Caco-2 (cell line): ENCODE measurements at regions not wholly inside any gene's neighbourhood (a gene's known extent, or its start where the extent isn't known, plus 50 kb on each side); places are given as distances from the start of the nearest gene placed in this dataset.

Source experiments
- BruUV-seq: library from RNA; stranded (reverse); fragments of 400-500 nt; replicated peaks from 2 replicates; lab custom pipeline; 2021; lab: Mats Ljungman, UMichigan
- CTCF ChIA-PET: fragments of 300-600 bp; sonication (Branson Sonifier 250); formaldehyde crosslinking; loops from one replicate; lab custom pipeline; 2022; ENCODE audit warnings: antibody characterized with exemption; lab: Charles Lee
- POLR2A ChIA-PET: fragments of 300-600 bp; sonication (Branson Sonifier 250); formaldehyde crosslinking; loops from one replicate; lab custom pipeline; 2022; ENCODE audit warnings: antibody characterized with exemption; lab: Charles Lee
- DNase-seq, 2 experiments: peaks; one replicate each; pipeline versions ENCODE4 v3.0.0 to v3.0.0-alpha.2; 2020 to 2022
- H3K27me3 ChIP-seq: replicated peaks from 2 replicates; pipeline ENCODE4 v1.6.0; 2011; ENCODE audit warnings: low read length; ENCODE audit not compliant: control insufficient read depth, insufficient read depth
- H3K36me3 ChIP-seq: 2 replicates; pipeline ENCODE4 v1.5.1; 2011; ENCODE audit warnings: low read length; ENCODE audit not compliant: control insufficient read depth, insufficient read depth
- H3K4me1 ChIP-seq: fragments of 250-450 bp; sonication (Bioruptor Pico); 2 replicates; pipeline ENCODE4 v1.5.1; 2020; ENCODE audit warnings: mild to moderate bottlenecking
- H3K4me3 ChIP-seq: 2 replicates; pipeline ENCODE4 v1.5.1; 2011; ENCODE audit warnings: low read depth, mild to moderate bottlenecking, control low read depth, low read length
- H3K9me3 ChIP-seq: fragments of 250-450 bp; sonication (Bioruptor Pico); 2 replicates; pipeline ENCODE4 v1.5.1; 2020; ENCODE audit warnings: mild to moderate bottlenecking, moderate library complexity
- H3K27ac Mint-ChIP-seq: one replicate; pipeline ENCODE4 v1.8.0; 2022; ENCODE audit warnings: mixed read lengths; ENCODE audit not compliant: unreplicated experiment
- H3K27me3 Mint-ChIP-seq: one replicate; pipeline ENCODE4 v1.8.0; 2022; ENCODE audit warnings: mixed read lengths; ENCODE audit not compliant: insufficient read depth, unreplicated experiment
- H3K36me3 Mint-ChIP-seq: one replicate; pipeline ENCODE4 v1.8.0; 2022; ENCODE audit warnings: mild to moderate bottlenecking, mixed read lengths; ENCODE audit not compliant: insufficient read depth, unreplicated experiment
- H3K4me1 Mint-ChIP-seq: one replicate; pipeline ENCODE4 v1.8.0; 2022; ENCODE audit warnings: low read depth, mixed read lengths; ENCODE audit not compliant: unreplicated experiment
- H3K4me3 Mint-ChIP-seq: one replicate; pipeline ENCODE4 v1.8.0; 2022; ENCODE audit warnings: mild to moderate bottlenecking, moderate library complexity, mixed read lengths; ENCODE audit not compliant: unreplicated experiment
- H3K9me3 Mint-ChIP-seq: one replicate; pipeline ENCODE4 v1.8.0; 2022; ENCODE audit warnings: mixed read lengths; ENCODE audit not compliant: unreplicated experiment
- CTCF ChIP-seq, 2 experiments: fragments of 200-600 bp in 1 of 2; IDR thresholded peaks; 1 replicate in 1 of 2; 2 replicates in 1 of 2; pipeline versions ENCODE4 v1.5.1 to v1.8.0; 2011 to 2022; ENCODE audit warnings: antibody characterized with exemption in 1 of 2, control low read depth in 1 of 2, inconsistent platforms in 1 of 2, low read depth in 1 of 2, low read length in 1 of 2, mild to moderate bottlenecking in 1 of 2, moderate library complexity in 1 of 2; ENCODE audit not compliant: insufficient read depth in 1 of 2, severe bottlenecking in 1 of 2, unreplicated experiment in 1 of 2
- intact Hi-C: fragments of 100-400 bp; cut with micrococcal nuclease; formaldehyde crosslinking; loops from one replicate; pipeline ENCODE4 v1.10.0; 2022; ENCODE audit not compliant: unreplicated experiment

- Mint-ChIP-seq H3K27me3 (peaks cover 29% of the 10 kb centered on the region), H3K36me3 (no peaks in the 10 kb centered on the region), H3K9me3 (peaks cover 11% of the 10 kb centered on the region), H3K4me1 (no peaks in the 10 kb centered on the region), H3K27ac (no peak overlapping the region), H3K4me3 (no peak overlapping the region)
- CTCF ChIA-PET = no interaction called here
- Histone ChIP-seq H3K36me3 (no peaks in the 10 kb centered on the region), H3K4me3 (no peak overlapping the region), H3K9me3 (no peaks in the 10 kb centered on the region), H3K4me1 (no peaks in the 10 kb centered on the region), H3K27me3 (peaks cover 1% of the 10 kb centered on the region)
- intact Hi-C loops = no loop called here
- TF ChIP-seq CTCF (IDR thresholded peaks at IDR 0.05; ENCODE audit: insufficient read depth in 1 of 2, low read depth in 1 of 2, low read length in 1 of 2, severe bottlenecking in 1 of 2, unreplicated experiment in 1 of 2) = no peak
- DNase-seq = no peak
- POLR2A ChIA-PET = no interaction called here
- BruUV-seq = no TSS peak
These were observed 50.2 kb upstream of the PLET1 start for GRCh38 chr11:112310848-112311247.

- Mint-ChIP-seq H3K27ac (no peak overlapping the region), H3K4me1 (no peaks in the 10 kb centered on the region), H3K9me3 (no peaks in the 10 kb centered on the region), H3K36me3 (no peaks in the 10 kb centered on the region), H3K27me3 (peaks cover 23% of the 10 kb centered on the region), H3K4me3 (no peak overlapping the region)
- Histone ChIP-seq H3K36me3 (no peaks in the 10 kb centered on the region), H3K4me3 (no peak overlapping the region), H3K4me1 (no peaks in the 10 kb centered on the region), H3K9me3 (no peaks in the 10 kb centered on the region), H3K27me3 (peaks cover 1% of the 10 kb centered on the region)
- DNase-seq = no peak
- ChIA-PET POLR2A (no interaction called here), CTCF (no interaction called here)
- BruUV-seq = no TSS peak
- TF ChIP-seq CTCF (IDR thresholded peaks at IDR 0.05; ENCODE audit: insufficient read depth in 1 of 2, low read depth in 1 of 2, low read length in 1 of 2, severe bottlenecking in 1 of 2, unreplicated experiment in 1 of 2) = no peak
- intact Hi-C loops = no loop called here
These were observed 54.5 kb upstream of the PLET1 start for GRCh38 chr11:112315057-112315720.

DNA sequence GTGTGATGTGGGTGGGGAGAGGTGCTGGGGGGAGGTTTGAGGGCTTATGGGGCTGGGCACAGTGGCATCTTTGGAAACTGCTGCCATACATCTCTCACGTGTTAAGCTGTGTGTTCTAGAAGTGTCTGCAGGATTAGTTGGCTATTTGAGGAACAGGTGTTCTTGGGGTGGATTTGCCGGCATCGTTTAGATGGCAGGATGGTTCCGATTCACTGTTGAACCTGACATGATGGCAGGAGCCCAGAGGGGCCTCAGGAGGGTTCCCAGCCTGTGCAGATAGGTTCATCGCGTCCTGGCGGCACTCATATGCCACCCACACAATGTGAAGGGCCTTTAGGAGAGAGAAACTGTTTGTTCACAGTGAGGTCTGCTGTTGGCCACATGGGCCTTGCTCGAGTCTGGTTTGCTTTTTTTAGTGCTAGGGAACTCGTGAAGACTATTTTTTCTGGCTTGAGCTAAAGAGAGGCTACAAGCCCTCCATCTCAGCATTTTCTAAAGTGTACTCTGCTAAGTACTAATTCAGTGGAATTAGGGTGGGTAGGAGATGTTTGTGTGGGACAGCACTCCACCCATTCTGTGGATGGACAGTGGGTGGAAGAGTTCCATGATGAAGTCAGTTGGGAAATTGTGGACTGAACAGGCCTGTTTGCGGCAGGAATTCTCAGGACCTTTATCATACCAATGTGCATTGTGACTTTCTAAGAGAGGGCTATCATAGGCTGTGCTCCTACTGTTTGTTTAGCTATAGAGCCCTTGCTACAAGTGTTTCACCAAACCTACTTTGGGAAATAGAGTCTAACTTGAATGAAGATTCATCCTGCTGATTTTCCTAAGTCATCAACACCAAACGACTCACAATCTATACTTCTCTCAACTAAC is 55.4 kb upstream of the PLET1 start:
- Histone ChIP-seq H3K9me3 (no peaks in the 10 kb centered on the region), H3K4me3 (no peak overlapping the region), H3K27me3 (peaks cover 1% of the 10 kb centered on the region), H3K36me3 (no peaks in the 10 kb centered on the region), H3K4me1 (no peaks in the 10 kb centered on the region)
- ChIA-PET POLR2A (no interaction called here), CTCF (no interaction called here)
- H3K4me1 Mint-ChIP-seq = no peaks in the 10 kb centered on the region
- H3K27ac Mint-ChIP-seq = no peak overlapping the region
- no peak overlapping the region for H3K4me3 Mint-ChIP-seq
- no TSS peak for BruUV-seq
- no peak for DNase-seq
- no peaks in the 10 kb centered on the region for H3K36me3 Mint-ChIP-seq
- H3K9me3 Mint-ChIP-seq = no peaks in the 10 kb centered on the region
- no peak for TF ChIP-seq CTCF (IDR thresholded peaks at IDR 0.05; ENCODE audit: insufficient read depth in 1 of 2, low read depth in 1 of 2, low read length in 1 of 2, severe bottlenecking in 1 of 2, unreplicated experiment in 1 of 2)
- intact Hi-C loops = no loop called here
- H3K27me3 Mint-ChIP-seq = peaks cover 21% of the 10 kb centered on the region
